ENCODE measurements at regions not wholly inside any gene's neighbourhood (a gene's known extent, or its start where the extent isn't known, plus 50 kb on each side); places are given as distances from the start of the nearest gene placed in this dataset.
"Not testable (repeated sequence)": the region's sequence is repeated elsewhere in the genome, so short reads cannot be mapped to it uniquely, and the experiment has no call there.

DNA sequence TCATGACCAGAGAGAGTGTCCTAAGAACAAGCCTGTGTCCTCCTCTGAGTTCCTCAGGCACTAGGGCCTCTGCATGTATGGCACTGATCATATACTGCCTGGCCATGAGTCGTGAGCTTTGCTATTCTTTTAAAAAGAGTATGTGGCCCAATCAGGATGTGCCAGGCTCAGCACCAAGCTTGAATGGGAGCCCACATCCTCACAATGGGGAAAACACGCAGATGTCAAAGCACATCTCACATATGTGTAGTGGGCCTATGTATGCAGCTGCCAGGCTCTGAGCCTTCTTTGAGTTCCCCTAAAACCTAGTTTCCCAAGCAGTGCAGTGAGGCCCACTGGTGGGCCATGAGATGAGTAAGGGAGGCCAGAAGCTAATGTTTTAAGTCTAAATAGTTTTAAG is 69.9 kb upstream of the SLC1A4 start:
- no peak for DNase-seq

- DNase-seq = no peak
Observed at GRCh38 chr2:64922482-64923384, 66.5 kb upstream of the SLC1A4 start.

DNA sequence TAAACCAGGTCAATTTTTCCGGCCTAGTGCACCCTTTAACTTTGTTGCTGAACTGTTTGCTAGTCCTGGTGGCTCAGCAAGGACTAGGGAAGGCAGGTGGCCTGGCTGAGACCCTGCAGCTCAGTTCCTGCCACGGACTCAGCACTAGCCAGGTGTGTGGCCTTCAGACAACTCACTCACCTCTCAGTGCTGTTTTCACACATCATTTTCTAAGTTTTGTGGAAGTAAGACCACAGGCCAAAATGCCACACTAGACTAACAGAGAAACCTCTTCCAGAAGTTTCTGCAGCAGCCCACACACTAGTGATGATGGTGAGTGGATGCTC is 65.9 kb upstream of the SLC1A4 start:
- no peak for DNase-seq

DNA sequence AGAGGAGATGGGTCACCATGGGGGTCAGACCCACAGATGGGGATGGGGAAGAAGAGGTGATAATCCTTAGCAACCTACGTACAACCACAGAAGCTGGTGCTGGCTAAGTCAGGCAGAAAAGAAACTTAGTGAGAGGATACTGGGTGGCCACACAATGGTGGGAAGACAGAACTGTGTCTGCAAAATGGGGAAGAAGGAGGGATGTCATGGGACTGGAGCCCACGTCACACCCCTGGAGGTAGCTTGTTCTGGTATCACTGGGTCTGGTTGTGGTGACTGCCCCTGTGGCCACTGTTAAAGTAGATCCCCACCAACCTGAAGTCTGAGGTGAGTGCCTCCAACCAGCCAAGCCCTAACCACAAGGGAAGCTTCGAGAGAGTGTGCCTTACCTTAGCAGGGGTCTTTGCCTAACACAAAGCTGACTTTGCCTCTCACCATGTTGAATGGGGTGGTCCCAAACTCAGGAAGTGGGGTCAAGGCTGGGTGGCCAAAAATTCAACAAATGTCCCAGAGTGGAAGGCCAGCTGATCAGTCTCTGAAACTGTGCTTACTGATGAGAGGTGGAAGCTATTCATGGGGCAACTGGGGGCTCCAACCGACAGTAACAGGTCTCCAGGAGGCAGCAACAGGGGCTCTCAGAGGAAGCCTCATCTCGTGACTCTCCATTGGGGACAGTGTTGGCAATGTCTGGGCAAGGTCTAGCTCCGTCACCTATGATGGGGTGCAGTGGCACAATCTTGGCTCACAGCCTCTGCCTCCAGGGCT is 64.8 kb upstream of the SLC1A4 start:
- DNase-seq = peak in 1 of 2 donors; percentile 13

GRCh38 chr2:64925930-64926722 is 63.1 kb upstream of the SLC1A4 start:
- DNase-seq = not testable (repeated sequence)

DNA sequence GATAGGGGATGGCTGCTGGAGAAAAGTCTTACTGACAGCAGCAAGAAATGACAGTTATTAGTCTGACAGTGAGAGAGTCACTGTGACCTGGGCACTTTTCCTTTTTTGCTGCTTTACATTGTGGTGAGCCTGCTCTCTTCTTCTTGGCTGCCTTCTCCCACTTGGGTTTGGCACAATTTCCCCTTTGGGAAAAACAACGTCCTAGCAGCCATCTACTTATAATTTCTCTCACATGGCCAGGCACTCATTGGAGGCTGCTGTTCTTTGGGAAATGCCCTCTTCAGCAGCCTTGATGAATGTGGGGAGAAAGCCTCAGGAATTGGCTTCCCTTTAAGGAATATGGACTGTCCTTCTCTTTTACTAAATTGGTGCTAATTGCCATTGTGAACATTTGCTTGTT is 60.4 kb upstream of the SLC1A4 start:
- no peak for DNase-seq

DNA sequence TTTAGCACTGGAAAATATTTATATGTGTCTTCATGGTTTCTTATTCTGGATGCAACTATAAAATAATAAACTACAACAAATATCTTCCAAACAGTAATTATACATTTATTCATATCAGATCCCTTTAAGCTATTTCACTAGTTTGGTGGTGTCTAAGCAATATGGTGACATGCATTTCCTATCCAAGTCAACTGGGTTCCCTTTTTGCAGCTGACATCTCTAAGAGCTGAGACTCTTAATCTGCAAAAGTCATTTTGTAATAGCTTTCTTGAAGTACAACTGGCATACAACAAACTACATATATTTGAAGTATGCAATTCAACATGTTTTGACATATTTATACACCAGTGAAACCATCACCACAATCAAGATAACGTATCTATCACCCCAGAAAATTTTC is 59.9 kb upstream of the SLC1A4 start:
- no peak for DNase-seq

GRCh38 chr2:64930258-64930671 is 58.9 kb upstream of the SLC1A4 start:
- no peak for DNase-seq

DNA sequence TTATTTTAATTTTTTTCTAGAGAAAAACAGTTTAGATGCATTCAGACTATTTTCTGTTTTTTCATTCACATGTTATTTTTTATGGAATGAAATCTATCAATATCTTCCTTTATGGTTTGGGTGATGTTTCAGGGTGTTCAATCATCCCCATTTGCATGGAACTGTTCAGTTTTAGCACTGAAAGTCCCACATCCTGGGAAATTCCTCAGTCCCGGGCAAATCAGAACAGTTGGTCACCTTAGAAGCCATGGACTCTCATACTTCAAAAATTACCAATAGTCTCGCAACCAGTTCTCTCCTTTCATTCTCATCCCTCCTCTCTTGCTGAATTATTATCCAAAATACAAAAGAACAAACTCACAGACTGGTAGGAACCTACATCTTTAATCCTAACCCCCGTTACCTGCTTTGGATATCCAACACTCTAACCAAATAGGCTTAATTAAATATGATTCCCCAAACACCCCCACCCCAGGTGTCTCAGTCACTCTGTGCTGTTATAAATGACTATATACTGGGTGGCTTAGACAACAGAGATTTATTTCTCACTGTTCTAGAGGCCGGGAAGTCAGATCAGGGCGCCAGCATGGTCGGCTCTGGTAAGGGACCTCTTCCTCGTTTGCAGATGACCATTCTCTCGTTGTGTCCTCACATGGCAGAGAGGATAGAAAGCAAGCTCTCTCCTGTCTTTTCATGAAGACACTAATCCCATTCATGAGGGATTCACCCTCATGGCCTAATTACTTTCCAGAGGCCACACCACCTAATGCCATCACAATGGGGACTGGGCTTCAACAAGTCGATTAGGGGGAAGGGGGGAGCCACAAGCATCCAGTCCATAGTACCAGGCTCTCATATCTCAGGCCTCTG is 57.7 kb upstream of the SLC1A4 start:
- no peak for DNase-seq

DNA sequence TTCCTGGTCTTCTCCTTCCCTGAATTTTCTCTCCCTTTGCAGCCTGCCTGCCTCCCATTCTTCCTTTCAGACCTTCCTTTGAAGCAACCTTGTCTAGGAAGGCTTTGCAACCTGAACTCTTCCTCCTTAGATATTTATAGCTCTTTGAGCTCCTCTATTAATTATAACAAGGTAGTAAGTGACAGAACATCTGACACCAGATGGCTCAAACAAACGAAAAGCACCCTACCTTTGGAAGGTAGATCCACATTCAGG is 57.2 kb upstream of the SLC1A4 start:
- no peak for DNase-seq

DNA sequence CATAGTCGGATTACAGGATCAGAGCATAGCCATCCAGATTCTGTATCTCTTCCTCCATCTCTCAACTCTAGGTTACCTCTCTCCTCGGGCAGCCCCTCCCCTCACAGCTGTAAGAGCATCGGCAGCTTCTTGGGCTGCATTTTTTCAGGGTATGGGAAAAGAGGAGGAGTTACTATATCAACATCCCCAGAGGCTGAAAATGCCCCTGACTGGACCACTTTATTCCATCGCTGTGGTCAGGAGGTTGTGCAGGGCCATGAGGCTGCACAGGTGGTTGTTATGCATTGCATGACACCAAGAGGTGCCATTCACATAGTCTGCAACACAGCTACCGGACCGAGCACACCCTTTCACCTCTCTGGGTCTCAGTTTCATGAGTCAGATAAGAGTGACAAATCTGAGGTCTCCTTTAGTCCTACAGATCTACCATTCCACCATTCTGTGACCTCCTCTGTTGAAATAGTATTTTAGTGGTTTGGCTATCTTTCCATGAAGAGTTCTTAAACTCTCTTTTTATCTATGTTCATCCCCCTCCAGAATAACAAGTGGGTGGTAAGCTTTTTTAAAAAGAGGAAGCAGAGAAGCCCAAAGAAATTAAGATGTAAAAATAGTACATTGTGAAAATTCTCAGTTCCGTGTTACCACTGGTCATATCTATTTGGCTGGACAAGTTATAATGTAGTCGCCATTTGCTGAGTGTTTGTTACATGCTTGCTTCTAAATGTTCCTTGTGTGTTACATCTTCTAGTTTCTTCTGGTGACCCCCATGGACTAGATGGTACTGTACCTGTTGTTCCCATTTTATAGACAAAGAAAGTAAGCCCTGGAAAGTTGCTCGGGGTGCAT is 56.6 kb upstream of the SLC1A4 start:
- no peak for DNase-seq

DNA sequence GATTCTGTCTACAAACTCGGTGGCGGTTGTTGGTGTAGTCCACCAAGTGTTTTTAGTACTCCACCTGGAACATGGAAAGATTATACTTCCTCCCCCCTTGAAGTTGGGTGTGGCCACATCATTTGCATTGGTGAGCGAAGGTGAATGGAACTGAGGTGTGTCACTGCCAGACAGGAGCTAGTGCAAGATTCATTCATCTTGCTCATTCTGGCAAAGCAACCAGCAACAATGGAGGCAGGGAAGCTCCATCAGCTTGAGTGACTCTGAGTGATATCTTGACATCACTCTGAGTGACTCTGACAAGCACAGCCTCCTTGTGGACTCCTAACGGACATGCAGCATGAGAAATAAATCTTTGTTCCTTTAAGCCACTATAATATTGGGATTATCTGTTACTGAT is 54.7 kb upstream of the SLC1A4 start:
- no peak for DNase-seq

DNA sequence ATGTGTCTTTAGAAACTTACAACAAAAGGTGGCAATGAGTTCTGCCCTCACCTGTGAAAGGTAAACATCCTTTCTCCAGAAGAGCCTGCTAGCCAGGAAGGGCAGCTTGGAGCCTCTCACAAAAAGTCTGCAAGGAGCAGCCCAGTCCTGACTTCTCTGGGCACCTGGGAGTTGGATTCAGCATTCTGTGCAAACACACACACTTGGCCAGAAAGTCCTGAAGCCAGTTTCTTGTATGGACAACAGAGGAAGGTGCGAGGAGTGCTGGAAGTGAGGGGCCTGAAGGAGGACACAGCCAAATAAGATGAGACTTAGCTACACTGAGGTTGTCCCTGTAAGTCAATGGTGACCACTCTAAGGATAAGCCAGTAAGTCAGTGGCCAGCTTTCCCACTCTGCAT is 52.4 kb upstream of the SLC1A4 start:
- no peak for DNase-seq

DNA sequence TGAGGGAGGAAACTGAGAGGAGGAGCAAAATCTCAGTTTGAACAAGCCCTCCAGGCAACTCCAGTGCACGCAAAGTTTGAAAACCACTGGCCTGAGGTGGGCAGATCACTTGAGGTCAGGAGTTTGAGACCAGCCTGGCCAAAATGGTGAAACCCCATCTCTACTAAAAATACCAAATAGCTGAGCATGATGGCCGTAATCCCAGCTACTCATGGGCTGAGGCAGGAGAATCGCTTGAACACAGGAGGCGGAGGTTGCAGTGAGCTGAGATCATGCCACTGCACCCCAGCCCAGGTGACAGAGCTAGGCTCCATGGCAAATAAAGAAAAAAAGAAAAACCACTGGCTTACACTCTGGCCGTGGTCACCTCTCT is 51.9 kb upstream of the SLC1A4 start:
- DNase-seq = not testable (repeated sequence)

DNA sequence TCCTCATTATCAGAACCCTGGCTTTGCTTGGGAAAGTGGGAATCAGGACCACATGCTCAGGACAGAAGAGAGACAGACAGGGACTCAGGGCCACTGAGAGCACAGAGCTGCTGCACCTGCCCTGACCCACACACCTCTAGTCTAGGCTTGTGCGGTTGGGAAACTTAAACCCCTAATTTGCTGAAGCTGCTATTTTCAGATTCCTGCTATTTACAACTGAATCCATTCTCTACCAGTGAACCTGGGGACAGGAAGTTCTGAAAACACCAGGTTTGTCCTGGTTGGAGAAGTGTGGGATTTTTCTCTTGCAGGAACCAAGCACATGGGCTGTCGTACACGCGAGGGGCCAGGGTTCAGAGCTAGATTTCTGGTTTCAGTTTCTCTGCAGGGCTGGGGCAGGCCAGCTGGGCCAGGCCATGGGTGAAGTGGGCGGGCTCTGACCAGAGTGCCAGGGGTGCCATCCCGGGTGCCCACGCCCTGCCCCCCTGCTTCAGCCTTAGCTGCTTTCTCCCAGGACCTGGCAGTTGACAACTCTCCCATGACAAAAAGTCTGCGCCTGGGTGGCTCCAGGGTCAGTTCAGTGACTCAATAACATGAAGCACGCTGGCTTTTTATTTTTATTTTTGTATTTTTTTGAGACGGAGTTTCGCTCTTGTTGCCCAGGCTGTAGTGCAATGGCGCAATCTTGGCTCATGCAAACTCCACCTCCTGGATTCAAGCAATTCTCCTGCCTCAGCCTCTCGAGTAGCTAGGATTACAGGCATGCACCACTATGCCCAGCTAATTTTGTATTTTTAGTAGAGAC is 51.3 kb upstream of the SLC1A4 start:
- DNase-seq = peak in 1 of 2 donors; percentile 44

DNA sequence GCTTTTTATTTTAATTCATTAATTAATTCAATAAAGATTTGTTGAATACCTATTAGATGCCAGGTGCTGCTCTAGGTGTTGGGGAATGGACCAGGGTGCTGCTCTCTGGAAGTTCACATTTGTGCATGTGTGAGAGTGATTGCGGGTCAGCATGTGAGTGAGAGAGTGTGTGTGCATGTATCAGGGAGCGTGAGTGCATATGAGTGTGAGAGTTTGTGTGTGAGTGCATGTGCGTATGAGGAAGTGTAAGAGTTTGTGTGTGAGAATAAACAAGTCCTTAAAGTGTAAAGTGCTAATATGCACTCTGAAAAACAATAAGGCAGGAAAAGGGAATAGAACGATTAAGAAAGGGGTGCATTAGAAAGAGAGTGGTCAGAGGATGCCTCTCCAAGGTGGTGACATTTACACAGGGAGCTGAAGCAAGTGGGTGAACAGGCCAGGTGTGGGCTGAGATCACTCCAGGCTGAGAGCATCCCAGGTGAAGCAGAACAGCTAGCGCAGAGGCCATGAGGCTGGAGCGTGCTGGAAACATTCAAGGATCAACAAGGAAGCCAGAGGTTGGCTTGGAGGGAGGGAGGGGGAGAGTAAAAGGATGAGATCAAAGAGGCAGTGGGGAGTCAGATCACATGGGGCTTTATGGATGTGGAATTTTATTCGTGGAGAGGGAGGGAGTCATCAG is 50.5 kb upstream of the SLC1A4 start:
- DNase-seq = no peak

DNA sequence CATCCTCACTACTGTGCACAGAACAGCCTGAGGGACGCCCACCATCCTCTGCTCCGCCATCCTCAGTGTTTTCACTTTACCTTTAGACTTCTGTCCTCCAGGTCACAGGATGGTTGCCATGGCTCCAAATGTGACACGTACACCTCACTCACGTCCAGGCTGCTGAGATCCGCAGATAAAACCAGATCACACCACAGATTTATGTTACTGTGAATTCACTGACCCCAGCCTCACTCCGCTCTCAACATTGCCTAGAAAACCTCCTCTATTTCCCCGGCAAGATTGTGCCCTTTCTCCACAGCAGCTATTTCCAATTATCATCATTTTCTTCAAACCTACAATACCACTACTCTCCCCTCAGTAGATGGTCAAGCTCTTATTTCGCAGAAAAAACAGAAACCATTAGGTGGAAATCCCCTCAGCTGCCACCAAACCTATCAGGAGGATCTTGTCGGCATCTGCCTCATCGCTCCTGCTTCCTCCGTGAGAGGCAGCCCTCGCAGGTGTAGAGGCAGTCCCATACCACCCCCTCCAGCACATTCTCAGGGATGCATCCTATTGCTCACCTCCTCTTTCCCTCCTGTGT is 49.8 kb upstream of the SLC1A4 start:
- peak; percentile 25 to 38 for DNase-seq

Data from CD4-positive, alpha-beta T cell treated with Interleukin-1 beta for 1 hour (primary cell).